K562 (cell line): ENCODE measurements at regions not wholly inside any gene's neighbourhood (a gene's known extent, or its start where the extent isn't known, plus 50 kb on each side); places are given as distances from the start of the nearest gene placed in this dataset.
A peak's percentile ranks its signal among the peaks of the same experiment; 100 is the strongest.

Experiments used
- ATAC-seq: fragments of 200-7000 bp; cut with Tn5 transposase; 3 replicates; pipeline ENCODE4 v1.9.1; 2020; ENCODE audit warnings: moderate library complexity
- BruUV-seq: library from RNA; stranded (reverse); fragments of 400-500 nt; replicated peaks from 2 replicates; lab custom pipeline; 2021; lab: Mats Ljungman, UMichigan
- CTCF ChIA-PET: fragments of 300-600 bp; formaldehyde crosslinking; extraction: SDS; loops from one replicate; lab custom pipeline; 2021; ENCODE audit warnings: low intra/inter-chr PET ratio; lab: Yijun Ruan, JAX
- POLR2A ChIA-PET: fragments of 300-600, 350-650 bp; sonication (Branson Sonifier 250); formaldehyde crosslinking; extraction: SDS; loops from one replicate; lab custom pipeline; 2021; ENCODE audit warnings: antibody characterized with exemption, inconsistent platforms; lab: Yijun Ruan, JAX
- DNase-seq, 4 experiments: peaks; one replicate each; pipeline versions ENCODE4 v3.0.0 to v3.0.0-alpha.2; 2011 to 2018; ENCODE audit warnings: low spot score in 3 of 4, mixed read lengths in 3 of 4; ENCODE audit errors: extremely low read depth in 1 of 4
- FAIRE-seq: peaks from 2 replicates; lab custom pipeline; 2011; peaks lifted over from hg19 to GRCh38; lab: Jason Lieb, UNC
- H2AFZ ChIP-seq: 2 replicates; pipeline ENCODE4 v1.6.0; 2011; ENCODE audit warnings: low read depth, low read length, control low read depth, inconsistent platforms
- H3K27ac ChIP-seq: fragments of 200-600 bp; 3 replicates; pipeline ENCODE4 v1.8.0; 2011; ENCODE audit warnings: low read depth, mild to moderate bottlenecking, control low read depth, inconsistent platforms, low read length, moderate library complexity, mixed read lengths; ENCODE audit errors: extremely low read depth
- H3K27me3 ChIP-seq, 2 experiments: fragments of 300-600 bp in 1 of 2; 2 replicates in 1 of 2; 3 replicates in 1 of 2; pipeline versions ENCODE4 v1.6.0 to v1.8.0; 2011; ENCODE audit warnings: inconsistent platforms in 2 of 2, low read length in 2 of 2, mild to moderate bottlenecking in 1 of 2, mixed read lengths in 1 of 2, moderate library complexity in 1 of 2; ENCODE audit not compliant: control insufficient read depth in 2 of 2, insufficient read depth in 2 of 2
- H3K36me3 ChIP-seq: fragments of 300-600 bp; 3 replicates; pipeline ENCODE4 v1.8.0; 2011; ENCODE audit warnings: mild to moderate bottlenecking, low read length, inconsistent platforms; ENCODE audit not compliant: control insufficient read depth, insufficient read depth
- H3K4me1 ChIP-seq, 2 experiments: fragments of 200-600 bp in 1 of 2; replicated peaks in 1 of 2; 2 replicates in 1 of 2; 3 replicates in 1 of 2; pipeline versions ENCODE4 v1.5.1 to v1.8.0; 2011; ENCODE audit warnings: inconsistent platforms in 2 of 2, low read length in 2 of 2, mild to moderate bottlenecking in 1 of 2, mixed read lengths in 1 of 2, moderate library complexity in 1 of 2; ENCODE audit not compliant: control insufficient read depth in 2 of 2, insufficient read depth in 2 of 2
- H3K4me2 ChIP-seq: 2 replicates; pipeline ENCODE4 v1.6.1; 2011; ENCODE audit warnings: low read length, control low read depth, inconsistent platforms, mixed read lengths; ENCODE audit not compliant: insufficient read depth
- H3K4me3 ChIP-seq: fragments of 200-600 bp; sonication (generic), shearing (Covaris generic); 2 replicates; pipeline ENCODE4 v1.5.1; 2016; ENCODE audit warnings: control low read depth, inconsistent platforms
- H3K79me2 ChIP-seq: fragments of 200-600 bp; 3 replicates; pipeline ENCODE4 v1.8.0; 2011; ENCODE audit warnings: low read length, inconsistent platforms; ENCODE audit not compliant: control insufficient read depth, insufficient read depth
- H3K9ac ChIP-seq, 2 experiments: 2 replicates each; pipeline versions ENCODE4 v1.6.0 to v1.6.1; 2011; ENCODE audit warnings: low read depth in 2 of 2, low read length in 2 of 2, control low read depth in 1 of 2, inconsistent platforms in 1 of 2, mild to moderate bottlenecking in 1 of 2, mixed read lengths in 1 of 2; ENCODE audit not compliant: insufficient read depth in 1 of 2
- H3K9me1 ChIP-seq: one replicate; pipeline ENCODE4 v1.6.0; 2011; ENCODE audit warnings: inconsistent platforms, mild to moderate bottlenecking, low read length, moderate library complexity; ENCODE audit not compliant: control insufficient read depth, insufficient read depth
- H3K9me3 ChIP-seq: replicated peaks from 2 replicates; pipeline ENCODE4 v1.5.1; 2011; ENCODE audit warnings: low read depth, low read length, inconsistent platforms; ENCODE audit not compliant: control insufficient read depth, insufficient read depth
- H4K20me1 ChIP-seq: replicated peaks from 2 replicates; pipeline ENCODE4 v1.6.1; 2011; ENCODE audit warnings: low read length, inconsistent platforms, mixed read lengths; ENCODE audit not compliant: control insufficient read depth, insufficient read depth
- ATF7 ChIP-seq: fragments of 450-650 bp; IDR thresholded peaks from 2 replicates; pipeline ENCODE4 v1.7.1; 2014; ENCODE audit warnings: mild to moderate bottlenecking, moderate library complexity
- FOXA1 ChIP-seq: fragments of 450-650 bp; IDR thresholded peaks from 2 replicates; pipeline ENCODE4 v1.6.1; 2016; ENCODE audit warnings: mild to moderate bottlenecking, borderline replicate concordance
- GTF2F1 ChIP-seq: IDR thresholded peaks from 2 replicates; pipeline ENCODE4 v1.6.1; 2011; ENCODE audit warnings: low read depth, low read length, improper control_type of control experiment
- HMG20A ChIP-seq: fragments of 450-650 bp; formaldehyde crosslinking; conservative IDR thresholded peaks from 2 replicates; pipeline ENCODE4 v1.4.0; 2020; ENCODE audit warnings: mild to moderate bottlenecking, mixed read lengths
- KLF16 ChIP-seq: IDR thresholded peaks from 2 replicates; pipeline ENCODE4 v1.6.1; 2016; ENCODE audit warnings: antibody characterized with exemption
- MLLT1 ChIP-seq, 2 experiments: fragments of 450-650 bp; IDR thresholded peaks; 2 replicates each; pipeline ENCODE4 v1.6.1; 2016
- RAD21 ChIP-seq, 2 experiments: fragments of 250-450 bp in 1 of 2; fragments of 450-650 bp in 1 of 2; sonication (Bioruptor Pico) in 1 of 2; formaldehyde crosslinking in 1 of 2; IDR thresholded peaks in 1 of 2; conservative IDR thresholded peaks in 1 of 2; 2 replicates each; pipeline versions ENCODE4 v1.4.0 to v1.8.0; 2020 to 2022; ENCODE audit warnings: mild to moderate bottlenecking in 2 of 2, moderate library complexity in 1 of 2
- REST ChIP-seq, 2 experiments: fragments of 450-650 bp; formaldehyde crosslinking in 1 of 2; IDR thresholded peaks; 2 replicates each; pipeline versions ENCODE4 v1.4.0 to v1.6.1; 2014 to 2020; ENCODE audit warnings: mild to moderate bottlenecking in 2 of 2, borderline replicate concordance in 1 of 2, low read depth in 1 of 2
- XRCC5 ChIP-seq: fragments of 200-400 bp; formaldehyde crosslinking; IDR thresholded peaks from 2 replicates; pipeline ENCODE4 v1.6.1; 2017; ENCODE audit warnings: low read depth, mild to moderate bottlenecking, low read length
- ZNF212 ChIP-seq: fragments of 450-650 bp; formaldehyde crosslinking; IDR thresholded peaks from 2 replicates; pipeline ENCODE4 v1.4.0; 2020; ENCODE audit warnings: mild to moderate bottlenecking
- ZNF780A ChIP-seq: fragments of 250-450 bp; sonication (Bioruptor Pico); IDR thresholded peaks from 2 replicates; pipeline ENCODE4 v1.5.0; 2021; ENCODE audit warnings: mild to moderate bottlenecking
- WGBS: fragments of 100-300 bp; shearing (Covaris generic); methylation state at CpG from one replicate; pipeline ENCODE4 v1.1.6; 2016; ENCODE audit warnings: low coverage, mixed read lengths; ENCODE audit not compliant: insufficient coverage; ENCODE audit errors: missing lambda C conversion rate; 5-methylcytosine and 5-hydroxymethylcytosine counted together
- in situ Hi-C: fragments of 300-500 bp; cut with MboI; formaldehyde crosslinking; loops from 4 replicates; pipeline ENCODE4 v1.15.0; 2018; ENCODE audit warnings: inconsistent platforms, mixed read lengths
- intact Hi-C: fragments of 100-400 bp; cut with micrococcal nuclease; formaldehyde crosslinking; loops from 2 replicates; pipeline ENCODE4 v1.14.2; 2022

DNA sequence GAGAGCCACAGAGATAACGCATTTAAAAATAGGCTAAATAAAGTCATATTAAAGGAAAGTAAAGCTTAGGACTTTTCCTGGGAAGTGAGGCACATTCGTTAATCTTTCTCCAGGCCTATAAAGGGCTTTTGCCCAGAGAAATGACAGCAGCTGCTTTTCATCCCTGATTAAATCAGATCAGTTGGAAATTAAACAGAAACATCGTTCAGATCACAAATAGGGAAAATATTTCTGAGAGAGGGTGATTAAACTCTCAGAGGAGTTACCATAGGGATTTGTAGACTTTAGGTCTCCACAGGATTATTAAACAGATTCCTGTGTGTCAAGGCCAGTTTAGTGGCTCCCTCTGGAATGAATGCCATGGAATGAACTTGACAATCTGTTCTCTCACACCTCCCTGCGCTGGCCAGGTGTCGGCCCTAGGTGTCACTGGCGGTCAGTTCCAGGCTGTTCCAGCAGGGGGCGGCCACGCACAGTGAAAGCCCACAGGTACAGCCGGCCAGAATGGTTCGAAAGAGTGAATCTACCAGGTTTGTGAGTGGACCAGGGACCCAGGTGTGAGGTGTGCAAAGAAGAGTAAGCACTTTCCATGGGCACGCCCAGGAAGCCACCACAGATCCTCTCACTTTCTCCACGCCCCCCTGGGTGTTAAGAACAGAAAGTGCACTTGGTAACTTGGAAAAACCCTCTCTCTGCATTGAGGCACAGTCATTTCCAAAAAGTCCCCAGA lies 253.0 kb upstream of the RASGRP1 start:
- FAIRE-seq (peak; percentile 75), DNase-seq (peak; percentile 77 to 84 (median 80)), ATAC-seq (peak; percentile 100)
- ChIA-PET POLR2A (no interaction called here), CTCF (interaction anchor here (0.8 to 1.9 kb wide), 2 partner anchors 174 to 939 kb away, joined by 3 to 9 read pairs; no protein-coding TSS in a partner anchor)
- Histone ChIP-seq H2AFZ (no peak overlapping the region), H3K9ac (no peak overlapping the region), H3K4me3 (no peak overlapping the region), H3K4me1 (no peaks in the 10 kb centered on the region), H3K27ac (no peak overlapping the region), H3K9me3 (no peaks in the 10 kb centered on the region), H3K4me2 (no peak overlapping the region), H3K9me1 (no peaks in the 10 kb centered on the region), H3K27me3 (peaks cover 0 to 5% of the 10 kb centered on the region in 2 experiments; a peak in 2 of 5 replicates), H3K79me2 (no peaks in the 10 kb centered on the region), H4K20me1 (no peaks in the 10 kb centered on the region), H3K36me3 (no peaks in the 10 kb centered on the region)
- intact Hi-C loops: loop anchor here (2.0 to 5.0 kb wide), 3 partner anchors 35 to 763 kb away; partner anchors contain the start of gene THBS1
- in situ Hi-C loops: loop anchor here (25.0 kb wide), 1 partner anchor 770 kb away; the partner anchor contains the start of gene THBS1
- WGBS: 7% methylated on average over 12 of the region's 12 CpGs
- BruUV-seq: no TSS peak
- TF ChIP-seq ZNF212 (CRISPR knock-in tag) (no peak), GTF2F1 (no peak), FOXA1 (no peak), HMG20A (CRISPR knock-in tag) (no peak), ATF7 (0 out of 2 replicates have a peak, but pooled peaks have one; percentile 21), MLLT1 (IDR thresholded peaks at IDR 0.05) (0 out of 4 replicates have a peak, but pooled peaks of 1 of the 2 experiments have one; percentile 18), REST (IDR thresholded peaks at IDR 0.05; ENCODE audit: borderline replicate concordance) (peak; percentile 72), REST (CRISPR knock-in tag; IDR thresholded peaks at IDR 0.05; ENCODE audit: low read depth) (no peak), XRCC5 (peak; percentile 68; the same call in 1 of the 2 replicates), KLF16 (peak; percentile 41; the same call in 1 of the 2 replicates), RAD21 (CRISPR knock-in tag; conservative IDR thresholded peaks at IDR 0.05 in 1 of 2, IDR thresholded peaks at IDR 0.05 in 1 of 2) (peak; percentile 69 to 90), ZNF780A (CRISPR knock-in tag) (no peak)
